ENCODE measurements at regions not wholly inside any gene's neighbourhood (a gene's known extent, or its start where the extent isn't known, plus 50 kb on each side); places are given as distances from the start of the nearest gene placed in this dataset.

DNA sequence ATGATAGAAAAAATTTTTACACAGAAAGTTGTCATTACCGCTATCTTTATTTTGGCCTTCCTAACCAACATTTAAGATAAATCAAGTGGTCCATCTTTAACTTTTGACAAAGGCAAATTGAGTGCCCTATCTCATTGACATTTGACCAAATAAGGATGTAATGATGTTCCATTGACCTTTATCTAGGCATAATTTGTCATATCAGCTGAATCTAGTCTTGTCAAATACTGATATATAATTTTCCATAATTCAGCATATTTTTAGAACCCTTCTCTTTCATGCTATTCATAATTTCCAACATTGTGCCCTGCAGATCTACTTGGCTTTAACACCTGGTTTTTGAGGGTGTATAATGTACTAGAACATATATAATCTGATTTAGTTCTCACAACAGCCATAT lies 63.8 kb downstream of the XCL1 start:
- no peak for DNase-seq (ENCODE audit: low spot score)
- ChIA-PET POLR2A (ENCODE audit: low non-redundant PET) (no interaction called here), CTCF (no interaction called here)
- TF ChIP-seq, protein P1, sequence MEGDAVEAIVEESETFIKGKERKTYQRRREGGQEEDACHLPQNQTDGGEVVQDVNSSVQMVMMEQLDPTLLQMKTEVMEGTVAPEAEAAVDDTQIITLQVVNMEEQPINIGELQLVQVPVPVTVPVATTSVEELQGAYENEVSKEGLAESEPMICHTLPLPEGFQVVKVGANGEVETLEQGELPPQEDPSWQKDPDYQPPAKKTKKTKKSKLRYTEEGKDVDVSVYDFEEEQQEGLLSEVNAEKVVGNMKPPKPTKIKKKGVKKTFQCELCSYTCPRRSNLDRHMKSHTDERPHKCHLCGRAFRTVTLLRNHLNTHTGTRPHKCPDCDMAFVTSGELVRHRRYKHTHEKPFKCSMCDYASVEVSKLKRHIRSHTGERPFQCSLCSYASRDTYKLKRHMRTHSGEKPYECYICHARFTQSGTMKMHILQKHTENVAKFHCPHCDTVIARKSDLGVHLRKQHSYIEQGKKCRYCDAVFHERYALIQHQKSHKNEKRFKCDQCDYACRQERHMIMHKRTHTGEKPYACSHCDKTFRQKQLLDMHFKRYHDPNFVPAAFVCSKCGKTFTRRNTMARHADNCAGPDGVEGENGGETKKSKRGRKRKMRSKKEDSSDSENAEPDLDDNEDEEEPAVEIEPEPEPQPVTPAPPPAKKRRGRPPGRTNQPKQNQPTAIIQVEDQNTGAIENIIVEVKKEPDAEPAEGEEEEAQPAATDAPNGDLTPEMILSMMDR (conservative IDR thresholded peaks at IDR 0.05; ENCODE audit: low read depth): no peak
- no peak overlapping the region for H3K27ac ChIP-seq

DNA sequence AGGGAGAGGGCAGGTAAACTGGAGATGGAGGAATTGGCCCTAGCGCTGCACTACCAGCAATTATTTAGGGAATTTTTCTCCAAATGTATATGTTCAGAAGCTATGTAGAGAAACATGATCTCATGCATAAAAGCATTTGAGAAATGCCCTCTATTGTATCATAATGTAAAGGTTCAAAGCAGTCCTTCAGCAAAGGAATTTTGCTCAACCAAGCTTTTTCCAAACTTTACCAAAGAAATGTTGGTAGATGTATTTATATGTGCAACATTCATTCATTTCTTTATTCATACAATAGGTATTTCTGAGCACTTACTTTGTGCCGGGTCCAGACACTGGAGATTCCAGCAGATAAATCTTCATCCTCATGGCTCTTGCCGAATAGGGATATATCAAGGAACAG lies 64.4 kb downstream of the XCL1 start:
- ChIA-PET POLR2A (ENCODE audit: low non-redundant PET) (no interaction called here), CTCF (no interaction called here)
- TF ChIP-seq, protein P1 (conservative IDR thresholded peaks at IDR 0.05; ENCODE audit: low read depth): no peak
- no peak overlapping the region for H3K27ac ChIP-seq
- no peak for DNase-seq (ENCODE audit: low spot score)

DNA sequence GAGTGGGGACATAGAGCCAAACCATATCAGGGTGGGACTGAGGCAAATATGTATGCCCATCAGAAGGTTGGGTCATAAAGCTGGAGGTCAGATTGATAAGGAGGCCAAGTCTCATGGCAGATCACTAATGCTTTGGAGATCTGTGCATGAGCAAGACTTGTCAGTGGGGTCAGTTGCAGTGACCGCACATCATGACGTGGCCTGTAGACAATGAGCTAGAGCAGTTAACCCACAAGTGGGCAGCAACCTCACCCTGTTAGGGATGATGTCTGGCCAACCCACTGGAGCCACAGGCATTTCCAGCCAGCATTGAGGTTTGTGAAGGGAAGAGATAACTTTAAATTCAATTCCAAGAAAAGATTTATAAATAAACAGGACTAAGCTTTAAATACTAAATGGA lies 66.7 kb downstream of the XCL1 start:
- TF ChIP-seq, protein P1 (conservative IDR thresholded peaks at IDR 0.05; ENCODE audit: low read depth): no peak
- no peak overlapping the region for H3K27ac ChIP-seq
- ChIA-PET POLR2A (ENCODE audit: low non-redundant PET) (no interaction called here), CTCF (no interaction called here)
- DNase-seq (ENCODE audit: low spot score): no peak

Data from RWPE1 (cell line).